WTC11 (cell line): ENCODE measurements at regions not wholly inside any gene's neighbourhood (a gene's known extent, or its start where the extent isn't known, plus 50 kb on each side); places are given as distances from the start of the nearest gene placed in this dataset.

Experiments
- ATAC-seq: fragments of 200-7000 bp; cut with Tn5 transposase; 2 replicates; pipeline ENCODE4 v1.10.0; 2021; ENCODE audit warnings: mild to moderate bottlenecking, moderate library complexity
- CTCF ChIA-PET: fragments of 300-600 bp; sonication (Branson Sonifier 250); formaldehyde crosslinking; loops from one replicate; lab custom pipeline; 2021; ENCODE audit warnings: antibody characterized with exemption; lab: Charles Lee
- POLR2A ChIA-PET: fragments of 350-600 bp; sonication (Branson Sonifier 250); formaldehyde crosslinking; loops from one replicate; lab custom pipeline; 2021; ENCODE audit warnings: antibody characterized with exemption; lab: Charles Lee
- DNase-seq: peaks from one replicate; pipeline ENCODE4 v3.0.0; 2021; ENCODE audit warnings: low spot score
- H3K27ac Mint-ChIP-seq: 2 replicates; pipeline ENCODE4 v1.8.0; 2021; ENCODE audit warnings: mixed read lengths
- H3K27me3 Mint-ChIP-seq: 2 replicates; pipeline ENCODE4 v1.8.0; 2021; ENCODE audit warnings: low read depth, mild to moderate bottlenecking, moderate library complexity, mixed read lengths
- H3K36me3 Mint-ChIP-seq: 2 replicates; pipeline ENCODE4 v1.8.0; 2021; ENCODE audit warnings: mixed read lengths
- H3K4me1 Mint-ChIP-seq: 2 replicates; pipeline ENCODE4 v1.8.0; 2022; ENCODE audit warnings: mixed read lengths
- H3K4me3 Mint-ChIP-seq: 2 replicates; pipeline ENCODE4 v1.8.0; 2021; ENCODE audit warnings: mild to moderate bottlenecking, moderate library complexity, mixed read lengths
- H3K9me3 Mint-ChIP-seq: 2 replicates; pipeline ENCODE4 v1.8.0; 2021; ENCODE audit warnings: mixed read lengths
- ATF1 ChIP-seq: sonication (generic); formaldehyde crosslinking; IDR thresholded peaks from 2 replicates; pipeline ENCODE4 v1.8.1; 2023; ENCODE audit warnings: mild to moderate bottlenecking, moderate library complexity, missing genetic modification reagents
- ATF3 ChIP-seq: sonication (generic); formaldehyde crosslinking; conservative IDR thresholded peaks from 2 replicates; pipeline ENCODE4 v1.8.1; 2022; ENCODE audit warnings: mild to moderate bottlenecking, missing genetic modification reagents
- CREM ChIP-seq: sonication (generic); formaldehyde crosslinking; IDR thresholded peaks from 2 replicates; pipeline ENCODE4 v1.8.1; 2022; ENCODE audit warnings: mild to moderate bottlenecking, missing genetic modification reagents, moderate library complexity
- E2F5 ChIP-seq: sonication (generic); formaldehyde crosslinking; IDR thresholded peaks from 2 replicates; pipeline ENCODE4 v1.8.1; 2022; ENCODE audit warnings: mild to moderate bottlenecking, moderate library complexity, missing genetic modification reagents
- ERG ChIP-seq: fragments of 250-450 bp; sonication (Bioruptor Pico); IDR thresholded peaks from 2 replicates; pipeline ENCODE4 v1.8.0; 2021; ENCODE audit warnings: mild to moderate bottlenecking
- ETV6 ChIP-seq: sonication (generic); formaldehyde crosslinking; IDR thresholded peaks from 2 replicates; pipeline ENCODE4 v1.8.1; 2022; ENCODE audit warnings: mild to moderate bottlenecking, missing genetic modification reagents
- GRHL2 ChIP-seq: fragments of 250-450 bp; sonication (Bioruptor Pico); IDR thresholded peaks from 2 replicates; pipeline ENCODE4 v1.8.0; 2022; ENCODE audit warnings: mild to moderate bottlenecking, moderate library complexity; ENCODE audit not compliant: insufficient replicate concordance, severe bottlenecking
- JUN ChIP-seq: sonication (generic); formaldehyde crosslinking; IDR thresholded peaks from 2 replicates; pipeline ENCODE4 v1.8.0; 2023; ENCODE audit warnings: mild to moderate bottlenecking, missing genetic modification reagents
- MYBL2 ChIP-seq: sonication (generic); formaldehyde crosslinking; IDR thresholded peaks from 2 replicates; pipeline ENCODE4 v1.8.1; 2023; ENCODE audit warnings: mild to moderate bottlenecking, moderate library complexity, missing genetic modification reagents
- NR3C1 ChIP-seq: sonication (generic); formaldehyde crosslinking; conservative IDR thresholded peaks from 2 replicates; pipeline ENCODE4 v1.8.1; 2023; ENCODE audit warnings: low read depth, mild to moderate bottlenecking, missing genetic modification reagents
- PRDM15 ChIP-seq: sonication (generic); formaldehyde crosslinking; IDR thresholded peaks from 2 replicates; pipeline ENCODE4 v1.8.0; 2022; ENCODE audit warnings: missing genetic modification reagents
- PRRX2 ChIP-seq: fragments of 250-450 bp; sonication (Bioruptor Pico); IDR thresholded peaks from 2 replicates; pipeline ENCODE4 v1.8.0; 2021; ENCODE audit warnings: mild to moderate bottlenecking
- TP53 ChIP-seq: sonication (generic); formaldehyde crosslinking; IDR thresholded peaks from 2 replicates; pipeline ENCODE4 v1.8.1; 2023; ENCODE audit warnings: mild to moderate bottlenecking, missing genetic modification reagents
- ZNF138 ChIP-seq: sonication (generic); formaldehyde crosslinking; conservative IDR thresholded peaks from 2 replicates; pipeline ENCODE4 v1.8.1; 2022; ENCODE audit warnings: mild to moderate bottlenecking, moderate library complexity, missing genetic modification reagents
- ZNF396 ChIP-seq: fragments of 250-450 bp; sonication (Bioruptor Pico); IDR thresholded peaks from 2 replicates; pipeline ENCODE4 v1.8.0; 2021; ENCODE audit warnings: mild to moderate bottlenecking, moderate library complexity, borderline replicate concordance
- ZNF416 ChIP-seq: fragments of 250-450 bp; sonication (Bioruptor Pico); IDR thresholded peaks from 2 replicates; pipeline ENCODE4 v1.9.0; 2021; ENCODE audit warnings: mild to moderate bottlenecking, inconsistent platforms
- TF ChIP-seq, protein P1 (sequence below): sonication (generic); formaldehyde crosslinking; conservative IDR thresholded peaks from 2 replicates; pipeline ENCODE4 v1.8.1; 2023; ENCODE audit warnings: mild to moderate bottlenecking, low read depth, missing genetic modification reagents, moderate library complexity
- TF ChIP-seq, protein P2 (sequence below): fragments of 250-450 bp; sonication (Bioruptor Pico); IDR thresholded peaks from 2 replicates; pipeline ENCODE4 v1.9.0; 2021; ENCODE audit warnings: mild to moderate bottlenecking
- TF ChIP-seq, protein P3 (sequence below): sonication (generic); formaldehyde crosslinking; IDR thresholded peaks from 2 replicates; pipeline ENCODE4 v1.8.1; 2023; ENCODE audit warnings: mild to moderate bottlenecking, missing genetic modification reagents
- TF ChIP-seq, protein P4 (sequence below): sonication (generic); formaldehyde crosslinking; IDR thresholded peaks from 2 replicates; pipeline ENCODE4 v1.8.1; 2023; ENCODE audit warnings: mild to moderate bottlenecking, missing genetic modification reagents, moderate library complexity

GRCh38 chr3:80157546-80157945 is 389.7 kb upstream of the ROBO1 start (continued):
- TF ChIP-seq ZNF396 (CRISPR knock-in tag) (no peak), TP53 (CRISPR knock-in tag) (no peak)

GRCh38 chr3:80152692-80153091 is 384.9 kb upstream of the ROBO1 start:
- TF ChIP-seq ETV6 (CRISPR knock-in tag), result no peak
- no peak for TF ChIP-seq ZNF396 (CRISPR knock-in tag)
- TF ChIP-seq PRDM15, result no peak
- TF ChIP-seq, protein P1, sequence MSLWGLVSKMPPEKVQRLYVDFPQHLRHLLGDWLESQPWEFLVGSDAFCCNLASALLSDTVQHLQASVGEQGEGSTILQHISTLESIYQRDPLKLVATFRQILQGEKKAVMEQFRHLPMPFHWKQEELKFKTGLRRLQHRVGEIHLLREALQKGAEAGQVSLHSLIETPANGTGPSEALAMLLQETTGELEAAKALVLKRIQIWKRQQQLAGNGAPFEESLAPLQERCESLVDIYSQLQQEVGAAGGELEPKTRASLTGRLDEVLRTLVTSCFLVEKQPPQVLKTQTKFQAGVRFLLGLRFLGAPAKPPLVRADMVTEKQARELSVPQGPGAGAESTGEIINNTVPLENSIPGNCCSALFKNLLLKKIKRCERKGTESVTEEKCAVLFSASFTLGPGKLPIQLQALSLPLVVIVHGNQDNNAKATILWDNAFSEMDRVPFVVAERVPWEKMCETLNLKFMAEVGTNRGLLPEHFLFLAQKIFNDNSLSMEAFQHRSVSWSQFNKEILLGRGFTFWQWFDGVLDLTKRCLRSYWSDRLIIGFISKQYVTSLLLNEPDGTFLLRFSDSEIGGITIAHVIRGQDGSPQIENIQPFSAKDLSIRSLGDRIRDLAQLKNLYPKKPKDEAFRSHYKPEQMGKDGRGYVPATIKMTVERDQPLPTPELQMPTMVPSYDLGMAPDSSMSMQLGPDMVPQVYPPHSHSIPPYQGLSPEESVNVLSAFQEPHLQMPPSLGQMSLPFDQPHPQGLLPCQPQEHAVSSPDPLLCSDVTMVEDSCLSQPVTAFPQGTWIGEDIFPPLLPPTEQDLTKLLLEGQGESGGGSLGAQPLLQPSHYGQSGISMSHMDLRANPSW, result no peak
- no peak for TF ChIP-seq MYBL2 (CRISPR knock-in tag)
- TF ChIP-seq CREM (CRISPR knock-in tag), result no peak
- no peak for TF ChIP-seq ZNF416 (CRISPR knock-in tag)
- no peak for TF ChIP-seq JUN
- TF ChIP-seq, protein P2, sequence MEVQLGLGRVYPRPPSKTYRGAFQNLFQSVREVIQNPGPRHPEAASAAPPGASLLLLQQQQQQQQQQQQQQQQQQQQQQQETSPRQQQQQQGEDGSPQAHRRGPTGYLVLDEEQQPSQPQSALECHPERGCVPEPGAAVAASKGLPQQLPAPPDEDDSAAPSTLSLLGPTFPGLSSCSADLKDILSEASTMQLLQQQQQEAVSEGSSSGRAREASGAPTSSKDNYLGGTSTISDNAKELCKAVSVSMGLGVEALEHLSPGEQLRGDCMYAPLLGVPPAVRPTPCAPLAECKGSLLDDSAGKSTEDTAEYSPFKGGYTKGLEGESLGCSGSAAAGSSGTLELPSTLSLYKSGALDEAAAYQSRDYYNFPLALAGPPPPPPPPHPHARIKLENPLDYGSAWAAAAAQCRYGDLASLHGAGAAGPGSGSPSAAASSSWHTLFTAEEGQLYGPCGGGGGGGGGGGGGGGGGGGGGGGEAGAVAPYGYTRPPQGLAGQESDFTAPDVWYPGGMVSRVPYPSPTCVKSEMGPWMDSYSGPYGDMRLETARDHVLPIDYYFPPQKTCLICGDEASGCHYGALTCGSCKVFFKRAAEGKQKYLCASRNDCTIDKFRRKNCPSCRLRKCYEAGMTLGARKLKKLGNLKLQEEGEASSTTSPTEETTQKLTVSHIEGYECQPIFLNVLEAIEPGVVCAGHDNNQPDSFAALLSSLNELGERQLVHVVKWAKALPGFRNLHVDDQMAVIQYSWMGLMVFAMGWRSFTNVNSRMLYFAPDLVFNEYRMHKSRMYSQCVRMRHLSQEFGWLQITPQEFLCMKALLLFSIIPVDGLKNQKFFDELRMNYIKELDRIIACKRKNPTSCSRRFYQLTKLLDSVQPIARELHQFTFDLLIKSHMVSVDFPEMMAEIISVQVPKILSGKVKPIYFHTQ (CRISPR knock-in tag), result no peak
- no peak for TF ChIP-seq ZNF138 (CRISPR knock-in tag)
- TF ChIP-seq TP53 (CRISPR knock-in tag), result no peak
- no peak for TF ChIP-seq PRRX2
- no peak for TF ChIP-seq E2F5 (CRISPR knock-in tag)
- no peak for TF ChIP-seq ERG
- no peak for TF ChIP-seq GRHL2 (CRISPR knock-in tag)
- no peak for TF ChIP-seq NR3C1 (CRISPR knock-in tag)
- TF ChIP-seq ATF1 (CRISPR knock-in tag), result no peak
- TF ChIP-seq ATF3 (CRISPR knock-in tag), result no peak
- TF ChIP-seq, protein P3, sequence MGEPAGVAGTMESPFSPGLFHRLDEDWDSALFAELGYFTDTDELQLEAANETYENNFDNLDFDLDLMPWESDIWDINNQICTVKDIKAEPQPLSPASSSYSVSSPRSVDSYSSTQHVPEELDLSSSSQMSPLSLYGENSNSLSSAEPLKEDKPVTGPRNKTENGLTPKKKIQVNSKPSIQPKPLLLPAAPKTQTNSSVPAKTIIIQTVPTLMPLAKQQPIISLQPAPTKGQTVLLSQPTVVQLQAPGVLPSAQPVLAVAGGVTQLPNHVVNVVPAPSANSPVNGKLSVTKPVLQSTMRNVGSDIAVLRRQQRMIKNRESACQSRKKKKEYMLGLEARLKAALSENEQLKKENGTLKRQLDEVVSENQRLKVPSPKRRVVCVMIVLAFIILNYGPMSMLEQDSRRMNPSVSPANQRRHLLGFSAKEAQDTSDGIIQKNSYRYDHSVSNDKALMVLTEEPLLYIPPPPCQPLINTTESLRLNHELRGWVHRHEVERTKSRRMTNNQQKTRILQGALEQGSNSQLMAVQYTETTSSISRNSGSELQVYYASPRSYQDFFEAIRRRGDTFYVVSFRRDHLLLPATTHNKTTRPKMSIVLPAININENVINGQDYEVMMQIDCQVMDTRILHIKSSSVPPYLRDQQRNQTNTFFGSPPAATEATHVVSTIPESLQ, result no peak
- TF ChIP-seq, protein P4, sequence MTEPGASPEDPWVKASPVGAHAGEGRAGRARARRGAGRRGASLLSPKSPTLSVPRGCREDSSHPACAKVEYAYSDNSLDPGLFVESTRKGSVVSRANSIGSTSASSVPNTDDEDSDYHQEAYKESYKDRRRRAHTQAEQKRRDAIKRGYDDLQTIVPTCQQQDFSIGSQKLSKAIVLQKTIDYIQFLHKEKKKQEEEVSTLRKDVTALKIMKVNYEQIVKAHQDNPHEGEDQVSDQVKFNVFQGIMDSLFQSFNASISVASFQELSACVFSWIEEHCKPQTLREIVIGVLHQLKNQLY (CRISPR knock-in tag), result no peak
- no peak overlapping the region for H3K27ac Mint-ChIP-seq
- peaks cover 18% of the 10 kb centered on the region for H3K9me3 Mint-ChIP-seq
- no peaks in the 10 kb centered on the region for H3K36me3 Mint-ChIP-seq
- ATAC-seq (no peak), DNase-seq (no peak)
- ChIA-PET CTCF (no interaction called here), POLR2A (no interaction called here)
- H3K4me1 Mint-ChIP-seq, result no peaks in the 10 kb centered on the region
- no peaks in the 10 kb centered on the region for H3K27me3 Mint-ChIP-seq
- no peak overlapping the region for H3K4me3 Mint-ChIP-seq
